ENCODE measurements at regions not wholly inside any gene's neighbourhood (a gene's known extent, or its start where the extent isn't known, plus 50 kb on each side); places are given as distances from the start of the nearest gene placed in this dataset.

- TF ChIP-seq POLR2A (IDR thresholded peaks at IDR 0.05) = no peak
- TF ChIP-seq CTCF (IDR thresholded peaks at IDR 0.05) = no peak
- no peak for TF ChIP-seq EP300 (IDR thresholded peaks at IDR 0.05)
These were observed 131.6 kb upstream of the TMEM164 start for GRCh38 chrX:109871121-109871888.

Data from ovary (tissue), 3 donors.